Erythroblast (primary cell): ENCODE measurements at regions not wholly inside any gene's neighbourhood (a gene's known extent, or its start where the extent isn't known, plus 50 kb on each side); places are given as distances from the start of the nearest gene placed in this dataset.

Experiments
- DNase-seq, 2 experiments: peaks; one replicate each; lab custom pipeline; 2025; lab: John Stamatoyannopoulos, UW
- GATA1 ChIP-seq: IDR thresholded peaks from 2 replicates; pipeline ENCODE4 v1.6.1; 2011; ENCODE audit warnings: low read depth, mild to moderate bottlenecking, control low read depth, low read length, moderate library complexity
- POLR2A ChIP-seq: IDR thresholded peaks from 2 replicates; pipeline ENCODE4 v1.6.1; 2011; ENCODE audit warnings: mild to moderate bottlenecking, low read length

DNA sequence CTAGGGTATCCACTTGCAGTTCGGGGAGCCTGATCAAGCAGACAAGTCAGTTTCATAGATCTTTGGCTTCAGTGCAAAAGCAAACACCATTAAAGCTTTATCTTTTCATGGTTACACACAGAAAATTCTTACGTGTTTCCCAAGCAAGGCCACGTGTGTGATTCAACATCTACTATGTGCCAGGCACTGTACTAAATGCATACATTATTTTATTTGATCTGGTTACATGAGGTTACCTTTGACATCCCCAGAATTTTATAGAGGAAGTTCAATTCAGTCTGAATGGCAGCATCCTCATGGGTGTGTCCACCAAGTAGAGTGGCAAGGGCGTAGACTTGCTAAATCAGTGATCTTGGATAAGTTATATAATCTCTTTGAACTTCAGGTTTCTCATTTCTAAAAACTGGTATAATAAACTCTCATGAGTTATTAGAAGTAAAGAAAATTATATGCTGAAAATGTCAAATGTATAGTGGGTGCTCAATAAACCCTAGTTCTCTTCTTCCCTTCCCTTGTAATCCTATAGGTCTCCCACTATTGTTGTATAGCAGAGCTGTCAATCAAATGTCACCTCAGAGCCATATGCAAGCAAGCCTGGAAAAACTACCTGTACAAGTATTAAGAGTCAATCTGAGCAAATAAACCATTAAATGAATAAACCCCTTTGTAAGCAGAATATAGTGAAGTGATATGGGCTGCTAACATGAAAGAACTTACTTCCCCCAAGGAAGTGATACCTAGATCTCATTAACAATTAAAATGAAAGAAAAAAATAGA, 50.3 kb upstream of the TMX1 start:
- TF ChIP-seq POLR2A = no peak
- no peak for TF ChIP-seq GATA1
- no peak for DNase-seq
